ENCODE measurements at regions not wholly inside any gene's neighbourhood (a gene's known extent, or its start where the extent isn't known, plus 50 kb on each side); places are given as distances from the start of the nearest gene placed in this dataset.

DNA sequence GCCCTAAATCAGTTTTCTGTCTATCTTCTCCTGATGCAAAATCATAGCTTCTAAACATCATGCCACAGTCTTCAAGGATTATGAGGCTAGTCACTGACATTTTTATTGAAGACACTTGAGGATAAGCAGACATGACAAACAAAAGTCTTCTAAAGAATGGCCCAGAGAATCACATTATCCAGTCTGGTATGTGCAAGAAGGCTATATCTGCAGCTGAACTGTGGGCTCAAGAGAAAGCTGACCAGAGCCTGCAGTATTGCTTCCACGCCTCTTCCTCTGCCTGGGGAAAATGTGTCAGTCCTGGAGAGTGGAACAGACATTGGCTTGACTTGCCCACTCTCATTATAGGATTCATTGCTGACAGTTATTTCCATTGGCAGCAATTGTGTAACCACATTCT is 553.5 kb downstream of the SPOCK3 start:
- H3K27me3 ChIP-seq (replicated peaks in 1 of 2; ENCODE audit: control insufficient read depth in 2 of 2, extremely low read depth in 1 of 2, insufficient read depth in 2 of 2, low read length in 1 of 2), result no peaks in the 10 kb centered on the region
- no peak overlapping the region for H3K27ac ChIP-seq (ENCODE audit: low read length)
- DNase-seq (no peak), ATAC-seq (replicated peaks in 1 of 4) (no peak)
- Mint-ChIP-seq H3K4me1 (no peaks in the 10 kb centered on the region), H3K27me3 (no peaks in the 10 kb centered on the region), H3K9me3 (peaks cover 4 to 22% (median 10%) of the 10 kb centered on the region in 3 donors), H3K36me3 (no peaks in the 10 kb centered on the region), H3K4me3 (no peak overlapping the region), H3K27ac (no peak overlapping the region)
- CTCF ChIA-PET, result no interaction called here
- H3K4me1 ChIP-seq (ENCODE audit: control insufficient read depth in 1 of 2, extremely low read depth in 1 of 2, insufficient read depth in 2 of 2, low read length in 2 of 2), result no peaks in the 10 kb centered on the region
- 67% methylated on average over 1 of the region's 1 CpG for WGBS (ENCODE audit: insufficient coverage)
- no peaks in the 10 kb centered on the region for H3K9me3 ChIP-seq
- H3K36me3 ChIP-seq (ENCODE audit: control insufficient read depth in 2 of 2, extremely low read depth in 1 of 2, insufficient read depth in 1 of 2, low read length in 1 of 2), result no peaks in the 10 kb centered on the region
- POLR2A ChIA-PET, result no interaction called here
- no peak overlapping the region for H3K4me3 ChIP-seq (ENCODE audit: control insufficient read depth in 1 of 2, extremely low read depth in 1 of 2, low read length in 1 of 2)

DNA sequence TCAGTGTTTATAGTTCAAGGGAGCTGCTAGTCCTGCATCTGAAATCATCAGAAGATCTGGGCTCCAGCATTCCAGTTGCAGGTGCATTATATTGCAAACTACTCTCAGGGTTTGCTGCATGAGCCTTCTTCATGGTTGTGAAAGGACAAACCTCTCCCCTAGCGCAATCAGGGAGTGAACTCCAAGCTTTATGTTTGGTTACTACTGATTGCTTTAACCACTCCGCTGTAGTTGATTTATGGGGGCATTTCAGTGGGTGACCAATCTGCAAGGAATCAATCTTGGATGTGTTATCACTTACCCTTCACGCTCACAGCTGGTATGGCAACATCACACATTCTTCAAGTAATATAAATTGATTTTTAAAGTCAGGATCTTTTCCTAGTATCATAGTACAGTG is 552.1 kb downstream of the SPOCK3 start:
- Histone ChIP-seq H3K9me3 (no peaks in the 10 kb centered on the region), H3K27ac (ENCODE audit: low read length) (no peak overlapping the region), H3K4me1 (ENCODE audit: control insufficient read depth in 1 of 2, extremely low read depth in 1 of 2, insufficient read depth in 2 of 2, low read length in 2 of 2) (no peaks in the 10 kb centered on the region), H3K4me3 (ENCODE audit: control insufficient read depth in 1 of 2, extremely low read depth in 1 of 2, low read length in 1 of 2) (no peak overlapping the region), H3K36me3 (ENCODE audit: control insufficient read depth in 2 of 2, extremely low read depth in 1 of 2, insufficient read depth in 1 of 2, low read length in 1 of 2) (no peaks in the 10 kb centered on the region), H3K27me3 (replicated peaks in 1 of 2; ENCODE audit: control insufficient read depth in 2 of 2, extremely low read depth in 1 of 2, insufficient read depth in 2 of 2, low read length in 1 of 2) (no peaks in the 10 kb centered on the region)
- no peaks in the 10 kb centered on the region for H3K36me3 Mint-ChIP-seq
- no peaks in the 10 kb centered on the region for H3K27me3 Mint-ChIP-seq
- no CpG with 5 or more reads among the region's 3 CpGs for WGBS (ENCODE audit: insufficient coverage)
- H3K27ac Mint-ChIP-seq, result no peak overlapping the region
- H3K4me3 Mint-ChIP-seq, result no peak overlapping the region
- H3K9me3 Mint-ChIP-seq, result peaks cover 4 to 20% (median 9%) of the 10 kb centered on the region in 3 donors
- CTCF ChIA-PET, result no interaction called here
- DNase-seq, result no peak
- no peaks in the 10 kb centered on the region for H3K4me1 Mint-ChIP-seq
- POLR2A ChIA-PET, result no interaction called here
- ATAC-seq (replicated peaks in 1 of 4), result no peak
